IMR-90 (cell line): ENCODE measurements at regions not wholly inside any gene's neighbourhood (a gene's known extent, or its start where the extent isn't known, plus 50 kb on each side); places are given as distances from the start of the nearest gene placed in this dataset.

Source experiments
- ATAC-seq: fragments of 200-7000 bp; cut with Tn5 transposase; 2 replicates; pipeline ENCODE4 v1.9.1; 2020; ENCODE audit warnings: low read depth, mild to moderate bottlenecking, moderate library complexity
- BruUV-seq: library from RNA; stranded (reverse); fragments of 400-500 nt; replicated peaks from 2 replicates; lab custom pipeline; 2021; lab: Mats Ljungman, UMichigan
- CTCF ChIA-PET: fragments of 300-600 bp; formaldehyde crosslinking; extraction: SDS; loops from one replicate; lab custom pipeline; 2021; ENCODE audit warnings: antibody characterized with exemption; lab: Yijun Ruan, JAX
- POLR2A ChIA-PET: fragments of 300-600 bp; sonication (Branson Sonifier 250); formaldehyde crosslinking; loops from one replicate; lab custom pipeline; 2022; ENCODE audit warnings: antibody characterized with exemption; ENCODE audit not compliant: unreplicated experiment; lab: Charles Lee
- DNase-seq: peaks from one replicate; pipeline ENCODE4 v3.0.0; 2013
- H2AFZ ChIP-seq: replicated peaks from 2 replicates; pipeline ENCODE3; 2013; ENCODE audit warnings: low read length, mild to moderate bottlenecking; ENCODE audit not compliant: poor library complexity
- H2AK5ac ChIP-seq: 2 replicates; pipeline ENCODE4 v1.6.1; 2013; ENCODE audit warnings: low read depth, low read length, inconsistent platforms
- H2AK9ac ChIP-seq: replicated peaks from 2 replicates; pipeline ENCODE3; 2013; ENCODE audit warnings: mild to moderate bottlenecking, low read depth, low read length, moderate library complexity; ENCODE audit not compliant: poor library complexity
- H2BK120ac ChIP-seq: 2 replicates; pipeline ENCODE4 v1.6.1; 2013; ENCODE audit warnings: low read depth, low read length, inconsistent platforms
- H2BK15ac ChIP-seq: 3 replicates; pipeline ENCODE4 v1.6.1; 2013; ENCODE audit warnings: low read depth, low read length, inconsistent platforms
- H2BK20ac ChIP-seq: 2 replicates; pipeline ENCODE4 v1.6.1; 2013; ENCODE audit warnings: low read depth, mild to moderate bottlenecking, inconsistent platforms, low read length, moderate library complexity
- H2BK5ac ChIP-seq: 2 replicates; pipeline ENCODE4 v1.6.1; 2013; ENCODE audit warnings: mild to moderate bottlenecking, low read depth, low read length, inconsistent platforms; ENCODE audit not compliant: poor library complexity, severe bottlenecking
- H3K14ac ChIP-seq: replicated peaks from 2 replicates; pipeline ENCODE4 v1.6.1; 2013; ENCODE audit warnings: low read depth, low read length, inconsistent platforms
- H3K18ac ChIP-seq: 2 replicates; pipeline ENCODE4 v1.6.1; 2013; ENCODE audit warnings: low read depth, low read length, control low read depth
- H3K23ac ChIP-seq: 2 replicates; pipeline ENCODE4 v1.6.1; 2013; ENCODE audit warnings: low read depth, low read length, inconsistent platforms
- H3K27ac ChIP-seq: 2 replicates; pipeline ENCODE4 v1.5.1; 2013; ENCODE audit warnings: mild to moderate bottlenecking, control low read depth, low read length; ENCODE audit not compliant: insufficient read depth
- H3K27me3 ChIP-seq: 2 replicates; pipeline ENCODE4 v1.6.1; 2013; ENCODE audit warnings: low read length; ENCODE audit not compliant: control insufficient read depth, insufficient read depth
- H3K36me3 ChIP-seq: 2 replicates; pipeline ENCODE4 v1.6.1; 2013; ENCODE audit warnings: low read length, mixed read lengths; ENCODE audit not compliant: control insufficient read depth, insufficient read depth
- H3K4ac ChIP-seq: 2 replicates; pipeline ENCODE4 v1.6.1; 2013; ENCODE audit warnings: low read depth, low read length, inconsistent platforms
- H3K4me1 ChIP-seq: 2 replicates; pipeline ENCODE4 v1.6.1; 2013; ENCODE audit warnings: low read length, mixed read lengths; ENCODE audit not compliant: control insufficient read depth, insufficient read depth
- H3K4me2 ChIP-seq: 2 replicates; pipeline ENCODE4 v1.6.1; 2013; ENCODE audit warnings: low read depth, mild to moderate bottlenecking, control low read depth, low read length, moderate library complexity
- H3K4me3 ChIP-seq: 2 replicates; pipeline ENCODE4 v1.5.1; 2013; ENCODE audit warnings: low read depth, mild to moderate bottlenecking, control low read depth, low read length, moderate library complexity; ENCODE audit not compliant: insufficient read depth
- H3K56ac ChIP-seq: 2 replicates; pipeline ENCODE4 v1.6.1; 2013; ENCODE audit warnings: low read length, inconsistent platforms; ENCODE audit not compliant: insufficient read depth; ENCODE audit errors: extremely low read depth
- H3K79me1 ChIP-seq, 2 experiments: 2 replicates each; pipeline ENCODE4 v1.6.1; 2013; ENCODE audit warnings: low read length in 2 of 2, inconsistent platforms in 1 of 2, low read depth in 1 of 2
- H3K9ac ChIP-seq: 2 replicates; pipeline ENCODE4 v1.6.1; 2013; ENCODE audit warnings: low read depth, low read length, control low read depth
- H3K9me1 ChIP-seq: 2 replicates; pipeline ENCODE4 v1.6.1; 2013; ENCODE audit warnings: low read length, inconsistent platforms; ENCODE audit not compliant: insufficient read depth
- H3K9me3 ChIP-seq: 2 replicates; pipeline ENCODE4 v1.6.1; 2013; ENCODE audit warnings: low read length; ENCODE audit not compliant: control insufficient read depth, insufficient read depth
- H4K20me1 ChIP-seq: 2 replicates; pipeline ENCODE4 v1.6.1; 2013; ENCODE audit warnings: low read length, inconsistent platforms; ENCODE audit not compliant: insufficient read depth
- H4K5ac ChIP-seq: 2 replicates; pipeline ENCODE4 v1.6.1; 2013; ENCODE audit warnings: mild to moderate bottlenecking, low read depth, low read length, control low read depth
- H4K8ac ChIP-seq, 2 experiments: 2 replicates each; pipeline ENCODE4 v1.6.1; 2013; ENCODE audit warnings: low read depth in 2 of 2, low read length in 2 of 2, control low read depth in 1 of 2, inconsistent platforms in 1 of 2
- H4K91ac ChIP-seq: 2 replicates; pipeline ENCODE4 v1.6.1; 2013; ENCODE audit warnings: low read depth, low read length, inconsistent platforms; ENCODE audit not compliant: insufficient read depth
- CEBPB ChIP-seq: IDR thresholded peaks from 2 replicates; pipeline ENCODE4 v1.6.1; 2012; ENCODE audit warnings: low read depth, low read length, improper control_type of control experiment
- MAFK ChIP-seq: IDR thresholded peaks from 2 replicates; pipeline ENCODE4 v1.6.1; 2012; ENCODE audit warnings: low read depth, low read length, improper control_type of control experiment
- MXI1 ChIP-seq: IDR thresholded peaks from 2 replicates; pipeline ENCODE4 v1.6.1; 2012; ENCODE audit warnings: low read depth, mild to moderate bottlenecking, low read length, moderate library complexity, borderline replicate concordance
- RAD21 ChIP-seq: IDR thresholded peaks from 2 replicates; pipeline ENCODE4 v1.6.1; 2012; ENCODE audit warnings: low read length, improper control_type of control experiment
- RCOR1 ChIP-seq: IDR thresholded peaks from 2 replicates; pipeline ENCODE4 v1.6.1; 2012; ENCODE audit warnings: mild to moderate bottlenecking, low read length, improper control_type of control experiment; ENCODE audit not compliant: insufficient replicate concordance
- RFX5 ChIP-seq: IDR thresholded peaks from 2 replicates; pipeline ENCODE4 v1.8.0; 2012; ENCODE audit warnings: low read depth, mild to moderate bottlenecking, low read length, moderate library complexity
- SMC3 ChIP-seq: fragments of 150-350 bp; IDR thresholded peaks from 2 replicates; pipeline ENCODE4 v1.6.1; 2016; ENCODE audit warnings: low read depth, mild to moderate bottlenecking, antibody characterized with exemption, low read length, moderate library complexity
- WGBS, 2 experiments: methylation state at CpG; one replicate each; pipeline versions ENCODE4 v1.1.5 to v1.1.7; 2013; ENCODE audit warnings: missing lambda C conversion rate in 2 of 2; ENCODE audit not compliant: insufficient read length in 1 of 2; ENCODE audit errors: extremely low coverage in 2 of 2; 5-methylcytosine and 5-hydroxymethylcytosine counted together
- dilution Hi-C: fragments of 300-500 bp; cut with HindIII; formaldehyde crosslinking; loops from one replicate; pipeline ENCODE4 v1.14.3; 2018; ENCODE audit warnings: low sequenced_read_pairs; ENCODE audit not compliant: unreplicated experiment
- in situ Hi-C: fragments of 300-500 bp; cut with MboI; formaldehyde crosslinking; loops from 3 replicates; pipeline ENCODE4 v1.14.3; 2019; ENCODE audit warnings: low sequenced_read_pairs, inconsistent platforms, mixed read lengths
- intact Hi-C: fragments of 100-400 bp; cut with micrococcal nuclease; formaldehyde crosslinking; loops from 2 replicates; pipeline ENCODE4 v1.10.0; 2022

GRCh38 chr16:86219655-86220445 is 290.5 kb upstream of the FOXF1 start:
- DNase-seq, result peak; percentile 73
- Histone ChIP-seq H4K5ac (peak overlapping the region; percentile 96), H4K20me1 (no peaks in the 10 kb centered on the region), H2BK20ac (peak overlapping the region; percentile 99), H3K4me3 (no peak overlapping the region), H2AFZ (peak overlapping the region; percentile 77), H3K36me3 (no peaks in the 10 kb centered on the region), H3K56ac (peak overlapping the region; percentile 100), H3K79me1 (peaks cover 4 to 43% of the 10 kb centered on the region in 2 experiments; a peak in 3 of 4 replicates), H2BK120ac (peak overlapping the region; percentile 100), H3K9ac (peak overlapping the region; percentile 60), H2BK15ac (peak overlapping the region; percentile 83; the same call in 2 of the 3 replicates), H2AK9ac (peak overlapping the region; percentile 62), H4K91ac (peak overlapping the region; percentile 98), H3K4me2 (peak overlapping the region; percentile 89), H3K27ac (peak overlapping the region; percentile 96), H3K4me1 (peaks cover 31% of the 10 kb centered on the region), H3K9me3 (no peaks in the 10 kb centered on the region), H2AK5ac (peak overlapping the region; percentile 97), H3K27me3 (no peaks in the 10 kb centered on the region), H2BK5ac (peak overlapping the region; percentile 99), H3K14ac (peak overlapping the region; percentile 99), H3K4ac (peak overlapping the region; percentile 98), H4K8ac (peak overlapping the region; percentile 83 to 98), H3K18ac (peak overlapping the region; percentile 98), H3K23ac (peak overlapping the region; percentile 100), H3K9me1 (peaks cover 30% of the 10 kb centered on the region)
- intact Hi-C loops (loop anchor here (2.0 to 5.0 kb wide), 6 partner anchors 49 to 398 kb away; no protein-coding TSS in a partner anchor), in situ Hi-C loops (loop anchor here (5.0 to 10.0 kb wide), 4 partner anchors 75 to 292 kb away; partner anchors contain the start of gene FOXF1), dilution Hi-C loops (no loop called here)
- ChIA-PET POLR2A (interaction anchor here (0.7 kb wide), 1 partner anchor 135 kb away, joined by 3 read pairs; no protein-coding TSS in a partner anchor), CTCF (no interaction called here)
- peak; percentile 5 for ATAC-seq
- BruUV-seq, result no TSS peak
- WGBS, 2 experiments, result 4% methylated on average over 5 of the region's 22 CpGs; no CpG with 5 or more reads in 1 of the 2 experiments
- TF ChIP-seq MAFK (no peak), CEBPB (peak; percentile 94), RFX5 (no peak), MXI1 (no peak), RAD21 (peak; percentile 8; the same call in 1 of the 2 replicates), SMC3 (no peak), RCOR1 (no peak)
